IMR-90 (cell line): ENCODE measurements at regions not wholly inside any gene's neighbourhood (a gene's known extent, or its start where the extent isn't known, plus 50 kb on each side); places are given as distances from the start of the nearest gene placed in this dataset.

Experiments used
- ATAC-seq: fragments of 200-7000 bp; cut with Tn5 transposase; 2 replicates; pipeline ENCODE4 v1.9.1; 2020; ENCODE audit warnings: low read depth, mild to moderate bottlenecking, moderate library complexity
- BruUV-seq: library from RNA; stranded (reverse); fragments of 400-500 nt; replicated peaks from 2 replicates; lab custom pipeline; 2021; lab: Mats Ljungman, UMichigan
- CTCF ChIA-PET: fragments of 300-600 bp; formaldehyde crosslinking; extraction: SDS; loops from one replicate; lab custom pipeline; 2021; ENCODE audit warnings: antibody characterized with exemption; lab: Yijun Ruan, JAX
- POLR2A ChIA-PET: fragments of 300-600 bp; sonication (Branson Sonifier 250); formaldehyde crosslinking; loops from one replicate; lab custom pipeline; 2022; ENCODE audit warnings: antibody characterized with exemption; ENCODE audit not compliant: unreplicated experiment; lab: Charles Lee
- DNase-seq: peaks from one replicate; pipeline ENCODE4 v3.0.0; 2013
- H2AFZ ChIP-seq: replicated peaks from 2 replicates; pipeline ENCODE3; 2013; ENCODE audit warnings: low read length, mild to moderate bottlenecking; ENCODE audit not compliant: poor library complexity
- H2AK5ac ChIP-seq: 2 replicates; pipeline ENCODE4 v1.6.1; 2013; ENCODE audit warnings: low read depth, low read length, inconsistent platforms
- H2AK9ac ChIP-seq: replicated peaks from 2 replicates; pipeline ENCODE3; 2013; ENCODE audit warnings: mild to moderate bottlenecking, low read depth, low read length, moderate library complexity; ENCODE audit not compliant: poor library complexity
- H2BK120ac ChIP-seq: 2 replicates; pipeline ENCODE4 v1.6.1; 2013; ENCODE audit warnings: low read depth, low read length, inconsistent platforms
- H2BK15ac ChIP-seq: 3 replicates; pipeline ENCODE4 v1.6.1; 2013; ENCODE audit warnings: low read depth, low read length, inconsistent platforms
- H2BK20ac ChIP-seq: 2 replicates; pipeline ENCODE4 v1.6.1; 2013; ENCODE audit warnings: low read depth, mild to moderate bottlenecking, inconsistent platforms, low read length, moderate library complexity
- H2BK5ac ChIP-seq: 2 replicates; pipeline ENCODE4 v1.6.1; 2013; ENCODE audit warnings: mild to moderate bottlenecking, low read depth, low read length, inconsistent platforms; ENCODE audit not compliant: poor library complexity, severe bottlenecking
- H3K14ac ChIP-seq: replicated peaks from 2 replicates; pipeline ENCODE4 v1.6.1; 2013; ENCODE audit warnings: low read depth, low read length, inconsistent platforms
- H3K18ac ChIP-seq: 2 replicates; pipeline ENCODE4 v1.6.1; 2013; ENCODE audit warnings: low read depth, low read length, control low read depth
- H3K23ac ChIP-seq: 2 replicates; pipeline ENCODE4 v1.6.1; 2013; ENCODE audit warnings: low read depth, low read length, inconsistent platforms
- H3K27ac ChIP-seq: 2 replicates; pipeline ENCODE4 v1.5.1; 2013; ENCODE audit warnings: mild to moderate bottlenecking, control low read depth, low read length; ENCODE audit not compliant: insufficient read depth
- H3K27me3 ChIP-seq: 2 replicates; pipeline ENCODE4 v1.6.1; 2013; ENCODE audit warnings: low read length; ENCODE audit not compliant: control insufficient read depth, insufficient read depth
- H3K36me3 ChIP-seq: 2 replicates; pipeline ENCODE4 v1.6.1; 2013; ENCODE audit warnings: low read length, mixed read lengths; ENCODE audit not compliant: control insufficient read depth, insufficient read depth
- H3K4ac ChIP-seq: 2 replicates; pipeline ENCODE4 v1.6.1; 2013; ENCODE audit warnings: low read depth, low read length, inconsistent platforms
- H3K4me1 ChIP-seq: 2 replicates; pipeline ENCODE4 v1.6.1; 2013; ENCODE audit warnings: low read length, mixed read lengths; ENCODE audit not compliant: control insufficient read depth, insufficient read depth
- H3K4me2 ChIP-seq: 2 replicates; pipeline ENCODE4 v1.6.1; 2013; ENCODE audit warnings: low read depth, mild to moderate bottlenecking, control low read depth, low read length, moderate library complexity
- H3K4me3 ChIP-seq: 2 replicates; pipeline ENCODE4 v1.5.1; 2013; ENCODE audit warnings: low read depth, mild to moderate bottlenecking, control low read depth, low read length, moderate library complexity; ENCODE audit not compliant: insufficient read depth
- H3K56ac ChIP-seq: 2 replicates; pipeline ENCODE4 v1.6.1; 2013; ENCODE audit warnings: low read length, inconsistent platforms; ENCODE audit not compliant: insufficient read depth; ENCODE audit errors: extremely low read depth
- H3K79me1 ChIP-seq, 2 experiments: 2 replicates each; pipeline ENCODE4 v1.6.1; 2013; ENCODE audit warnings: low read length in 2 of 2, inconsistent platforms in 1 of 2, low read depth in 1 of 2
- H3K9ac ChIP-seq: 2 replicates; pipeline ENCODE4 v1.6.1; 2013; ENCODE audit warnings: low read depth, low read length, control low read depth
- H3K9me1 ChIP-seq: 2 replicates; pipeline ENCODE4 v1.6.1; 2013; ENCODE audit warnings: low read length, inconsistent platforms; ENCODE audit not compliant: insufficient read depth
- H3K9me3 ChIP-seq: 2 replicates; pipeline ENCODE4 v1.6.1; 2013; ENCODE audit warnings: low read length; ENCODE audit not compliant: control insufficient read depth, insufficient read depth
- H4K20me1 ChIP-seq: 2 replicates; pipeline ENCODE4 v1.6.1; 2013; ENCODE audit warnings: low read length, inconsistent platforms; ENCODE audit not compliant: insufficient read depth
- H4K5ac ChIP-seq: 2 replicates; pipeline ENCODE4 v1.6.1; 2013; ENCODE audit warnings: mild to moderate bottlenecking, low read depth, low read length, control low read depth
- H4K8ac ChIP-seq, 2 experiments: 2 replicates each; pipeline ENCODE4 v1.6.1; 2013; ENCODE audit warnings: low read depth in 2 of 2, low read length in 2 of 2, control low read depth in 1 of 2, inconsistent platforms in 1 of 2
- H4K91ac ChIP-seq: 2 replicates; pipeline ENCODE4 v1.6.1; 2013; ENCODE audit warnings: low read depth, low read length, inconsistent platforms; ENCODE audit not compliant: insufficient read depth
- BHLHE40 ChIP-seq: fragments of 150-350 bp; IDR thresholded peaks from 2 replicates; pipeline ENCODE4 v1.6.1; 2016; ENCODE audit warnings: mild to moderate bottlenecking, low read depth, low read length
- CEBPB ChIP-seq: IDR thresholded peaks from 2 replicates; pipeline ENCODE4 v1.6.1; 2012; ENCODE audit warnings: low read depth, low read length, improper control_type of control experiment
- CHD1 ChIP-seq: IDR thresholded peaks from 2 replicates; pipeline ENCODE4 v1.6.1; 2012; ENCODE audit warnings: low read depth, low read length, improper control_type of control experiment
- FOS ChIP-seq: fragments of 150-350 bp; IDR thresholded peaks from 2 replicates; pipeline ENCODE4 v1.6.1; 2016; ENCODE audit warnings: low read depth, low read length
- MAFK ChIP-seq: IDR thresholded peaks from 2 replicates; pipeline ENCODE4 v1.6.1; 2012; ENCODE audit warnings: low read depth, low read length, improper control_type of control experiment
- MAZ ChIP-seq: IDR thresholded peaks from 2 replicates; pipeline ENCODE4 v1.6.1; 2012; ENCODE audit warnings: low read depth, mild to moderate bottlenecking, low read length, improper control_type of control experiment, moderate library complexity, borderline replicate concordance
- MXI1 ChIP-seq: IDR thresholded peaks from 2 replicates; pipeline ENCODE4 v1.6.1; 2012; ENCODE audit warnings: low read depth, mild to moderate bottlenecking, low read length, moderate library complexity, borderline replicate concordance
- NFE2L2 ChIP-seq: fragments of 150-350 bp; IDR thresholded peaks from 2 replicates; pipeline ENCODE4 v1.6.1; 2016; ENCODE audit warnings: low read depth, mild to moderate bottlenecking, low read length
- POLR2A ChIP-seq: IDR thresholded peaks from 2 replicates; pipeline ENCODE4 v1.6.1; 2012; ENCODE audit warnings: mild to moderate bottlenecking, low read depth, low read length
- RAD21 ChIP-seq: IDR thresholded peaks from 2 replicates; pipeline ENCODE4 v1.6.1; 2012; ENCODE audit warnings: low read length, improper control_type of control experiment
- RCOR1 ChIP-seq: IDR thresholded peaks from 2 replicates; pipeline ENCODE4 v1.6.1; 2012; ENCODE audit warnings: mild to moderate bottlenecking, low read length, improper control_type of control experiment; ENCODE audit not compliant: insufficient replicate concordance
- RFX5 ChIP-seq: IDR thresholded peaks from 2 replicates; pipeline ENCODE4 v1.8.0; 2012; ENCODE audit warnings: low read depth, mild to moderate bottlenecking, low read length, moderate library complexity
- SMC3 ChIP-seq: fragments of 150-350 bp; IDR thresholded peaks from 2 replicates; pipeline ENCODE4 v1.6.1; 2016; ENCODE audit warnings: low read depth, mild to moderate bottlenecking, antibody characterized with exemption, low read length, moderate library complexity
- WGBS, 2 experiments: methylation state at CpG; one replicate each; pipeline versions ENCODE4 v1.1.5 to v1.1.7; 2013; ENCODE audit warnings: missing lambda C conversion rate in 2 of 2; ENCODE audit not compliant: insufficient read length in 1 of 2; ENCODE audit errors: extremely low coverage in 2 of 2; 5-methylcytosine and 5-hydroxymethylcytosine counted together
- dilution Hi-C: fragments of 300-500 bp; cut with HindIII; formaldehyde crosslinking; loops from one replicate; pipeline ENCODE4 v1.14.3; 2018; ENCODE audit warnings: low sequenced_read_pairs; ENCODE audit not compliant: unreplicated experiment
- in situ Hi-C: fragments of 300-500 bp; cut with MboI; formaldehyde crosslinking; loops from 3 replicates; pipeline ENCODE4 v1.14.3; 2019; ENCODE audit warnings: low sequenced_read_pairs, inconsistent platforms, mixed read lengths
- intact Hi-C: fragments of 100-400 bp; cut with micrococcal nuclease; formaldehyde crosslinking; loops from 2 replicates; pipeline ENCODE4 v1.10.0; 2022
- TF ChIP-seq, protein P1 (sequence below): conservative IDR thresholded peaks from 2 replicates; pipeline ENCODE4 v1.5.1; 2012; ENCODE audit warnings: mild to moderate bottlenecking, low read depth, low read length, improper control_type of control experiment
- TF ChIP-seq, protein P2 (sequence below): fragments of 150-350 bp; IDR thresholded peaks from 2 replicates; pipeline ENCODE4 v1.6.1; 2017; ENCODE audit warnings: mild to moderate bottlenecking, antibody characterized with exemption, low read length, low read depth
- TF ChIP-seq, protein P3 (sequence below): fragments of 150-350 bp; IDR thresholded peaks from 2 replicates; pipeline ENCODE4 v1.6.1; 2016; ENCODE audit warnings: low read depth, mild to moderate bottlenecking, low read length, moderate library complexity, borderline replicate concordance

DNA sequence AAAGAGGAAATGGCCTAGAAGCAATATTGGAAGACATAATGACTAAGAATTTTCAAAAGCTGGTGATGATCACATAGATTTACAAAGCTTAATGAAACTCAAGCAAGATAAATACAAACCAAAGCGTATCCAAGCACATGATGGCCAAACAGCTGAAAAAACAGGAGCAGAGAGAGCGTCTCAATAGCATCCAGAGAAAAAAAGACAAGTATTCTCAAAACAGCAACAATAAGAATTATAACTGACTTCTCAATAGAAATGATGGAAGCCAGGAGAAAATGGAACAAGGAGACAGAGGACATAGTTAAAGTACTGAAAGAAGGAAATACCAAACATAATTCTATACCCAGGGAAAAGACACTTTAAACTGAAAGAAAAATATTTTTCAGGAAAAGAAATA is 437.2 kb upstream of the TNP1 start:
- H3K14ac ChIP-seq: no peak overlapping the region
- peaks cover 4% of the 10 kb centered on the region; the same call in 1 of the 2 replicates for H3K36me3 ChIP-seq
- no peak overlapping the region for H2BK20ac ChIP-seq
- ChIA-PET POLR2A (no interaction called here), CTCF (no interaction called here)
- H4K20me1 ChIP-seq: no peaks in the 10 kb centered on the region
- no peak overlapping the region for H4K8ac ChIP-seq
- DNase-seq (no peak), ATAC-seq (no peak)
- in situ Hi-C loops (no loop called here), dilution Hi-C loops (no loop called here), intact Hi-C loops (no loop called here)
- no peak overlapping the region for H3K18ac ChIP-seq
- no peak overlapping the region for H4K91ac ChIP-seq
- H2AK9ac ChIP-seq: no peak overlapping the region
- no peak for TF ChIP-seq SMC3
- no peak for TF ChIP-seq MXI1
- no peak for TF ChIP-seq RCOR1
- TF ChIP-seq, protein P1, sequence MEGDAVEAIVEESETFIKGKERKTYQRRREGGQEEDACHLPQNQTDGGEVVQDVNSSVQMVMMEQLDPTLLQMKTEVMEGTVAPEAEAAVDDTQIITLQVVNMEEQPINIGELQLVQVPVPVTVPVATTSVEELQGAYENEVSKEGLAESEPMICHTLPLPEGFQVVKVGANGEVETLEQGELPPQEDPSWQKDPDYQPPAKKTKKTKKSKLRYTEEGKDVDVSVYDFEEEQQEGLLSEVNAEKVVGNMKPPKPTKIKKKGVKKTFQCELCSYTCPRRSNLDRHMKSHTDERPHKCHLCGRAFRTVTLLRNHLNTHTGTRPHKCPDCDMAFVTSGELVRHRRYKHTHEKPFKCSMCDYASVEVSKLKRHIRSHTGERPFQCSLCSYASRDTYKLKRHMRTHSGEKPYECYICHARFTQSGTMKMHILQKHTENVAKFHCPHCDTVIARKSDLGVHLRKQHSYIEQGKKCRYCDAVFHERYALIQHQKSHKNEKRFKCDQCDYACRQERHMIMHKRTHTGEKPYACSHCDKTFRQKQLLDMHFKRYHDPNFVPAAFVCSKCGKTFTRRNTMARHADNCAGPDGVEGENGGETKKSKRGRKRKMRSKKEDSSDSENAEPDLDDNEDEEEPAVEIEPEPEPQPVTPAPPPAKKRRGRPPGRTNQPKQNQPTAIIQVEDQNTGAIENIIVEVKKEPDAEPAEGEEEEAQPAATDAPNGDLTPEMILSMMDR: no peak
- no peak for TF ChIP-seq RFX5
- TF ChIP-seq FOS: no peak
- TF ChIP-seq CHD1: no peak
- no peak for TF ChIP-seq NFE2L2
- no peak for TF ChIP-seq MAFK
- TF ChIP-seq POLR2A: no peak
- TF ChIP-seq, protein P2, sequence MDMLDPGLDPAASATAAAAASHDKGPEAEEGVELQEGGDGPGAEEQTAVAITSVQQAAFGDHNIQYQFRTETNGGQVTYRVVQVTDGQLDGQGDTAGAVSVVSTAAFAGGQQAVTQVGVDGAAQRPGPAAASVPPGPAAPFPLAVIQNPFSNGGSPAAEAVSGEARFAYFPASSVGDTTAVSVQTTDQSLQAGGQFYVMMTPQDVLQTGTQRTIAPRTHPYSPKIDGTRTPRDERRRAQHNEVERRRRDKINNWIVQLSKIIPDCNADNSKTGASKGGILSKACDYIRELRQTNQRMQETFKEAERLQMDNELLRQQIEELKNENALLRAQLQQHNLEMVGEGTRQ: no peak
- TF ChIP-seq CEBPB: no peak
- TF ChIP-seq RAD21: no peak
- TF ChIP-seq, protein P3, sequence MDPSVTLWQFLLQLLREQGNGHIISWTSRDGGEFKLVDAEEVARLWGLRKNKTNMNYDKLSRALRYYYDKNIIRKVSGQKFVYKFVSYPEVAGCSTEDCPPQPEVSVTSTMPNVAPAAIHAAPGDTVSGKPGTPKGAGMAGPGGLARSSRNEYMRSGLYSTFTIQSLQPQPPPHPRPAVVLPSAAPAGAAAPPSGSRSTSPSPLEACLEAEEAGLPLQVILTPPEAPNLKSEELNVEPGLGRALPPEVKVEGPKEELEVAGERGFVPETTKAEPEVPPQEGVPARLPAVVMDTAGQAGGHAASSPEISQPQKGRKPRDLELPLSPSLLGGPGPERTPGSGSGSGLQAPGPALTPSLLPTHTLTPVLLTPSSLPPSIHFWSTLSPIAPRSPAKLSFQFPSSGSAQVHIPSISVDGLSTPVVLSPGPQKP: no peak
- TF ChIP-seq MAZ: no peak
- no peak for TF ChIP-seq BHLHE40
- H3K9ac ChIP-seq: no peak overlapping the region
- H2BK120ac ChIP-seq: no peak overlapping the region
- H3K4me3 ChIP-seq: no peak overlapping the region
- peaks cover 6% of the 10 kb centered on the region for H3K9me3 ChIP-seq
- peaks cover 9% of the 10 kb centered on the region for H3K4me1 ChIP-seq
- H3K56ac ChIP-seq: no peak overlapping the region
- H3K27ac ChIP-seq: no peak overlapping the region
- H3K4ac ChIP-seq: no peak overlapping the region
- H2AK5ac ChIP-seq: no peak overlapping the region
- no peaks in the 10 kb centered on the region; a peak in 1 of 4 replicates for H3K79me1 ChIP-seq
- no peak overlapping the region for H2AFZ ChIP-seq
- H3K9me1 ChIP-seq: peaks cover 4% of the 10 kb centered on the region; the same call in 1 of the 2 replicates
- no peak overlapping the region for H3K23ac ChIP-seq
- H3K27me3 ChIP-seq: no peaks in the 10 kb centered on the region
- no peak overlapping the region for H3K4me2 ChIP-seq
- H2BK5ac ChIP-seq: no peak overlapping the region
- H2BK15ac ChIP-seq: no peak overlapping the region
- no peak overlapping the region for H4K5ac ChIP-seq
- BruUV-seq: no TSS peak
- no CpG with 5 or more reads among the region's 2 CpGs for WGBS, 2 experiments
